Stimulated activated CD4-positive, alpha-beta T cell treated with anti-CD3 and anti-CD28 coated beads, Interleukin-15, amount 100 ng/mL, for 48 hours (primary cell): ENCODE measurements at regions not wholly inside any gene's neighbourhood (a gene's known extent, or its start where the extent isn't known, plus 50 kb on each side); places are given as distances from the start of the nearest gene placed in this dataset.
"Not testable (repeated sequence)": the region's sequence is repeated elsewhere in the genome, so short reads cannot be mapped to it uniquely, and the experiment has no call there.

Experiments
- DNase-seq, 2 donors: peaks; one replicate each; pipeline ENCODE4 v3.0.0-alpha.2; 2020; ENCODE audit warnings: low read depth in 2 of 2

GRCh38 chr11:82216927-82217570, 516.6 kb downstream of the FAM181B start:
- no peak for DNase-seq

DNA sequence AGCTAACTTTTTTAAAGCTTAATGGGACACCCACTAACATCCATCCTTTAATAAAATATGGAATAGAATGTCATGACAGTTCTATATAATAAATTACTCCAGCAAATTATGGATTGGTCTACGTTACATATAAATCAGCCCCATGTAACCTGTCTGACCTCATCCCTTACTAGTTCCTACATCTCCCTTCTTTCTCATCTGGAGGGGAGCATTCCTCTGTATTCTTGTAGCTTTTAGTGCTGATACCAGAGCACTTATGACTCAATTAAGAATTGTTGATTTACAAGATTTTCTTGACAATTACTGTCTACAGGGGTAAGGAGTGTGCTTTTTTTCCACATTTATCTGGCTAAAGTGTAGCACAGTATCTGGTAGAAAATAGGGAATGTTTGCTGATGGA, 523.7 kb downstream of the FAM181B start:
- DNase-seq = no peak

GRCh38 chr11:82195283-82195682, 538.4 kb downstream of the FAM181B start:
- no peak for DNase-seq

GRCh38 chr11:82194521-82194920, 539.1 kb downstream of the FAM181B start:
- no peak for DNase-seq

DNA sequence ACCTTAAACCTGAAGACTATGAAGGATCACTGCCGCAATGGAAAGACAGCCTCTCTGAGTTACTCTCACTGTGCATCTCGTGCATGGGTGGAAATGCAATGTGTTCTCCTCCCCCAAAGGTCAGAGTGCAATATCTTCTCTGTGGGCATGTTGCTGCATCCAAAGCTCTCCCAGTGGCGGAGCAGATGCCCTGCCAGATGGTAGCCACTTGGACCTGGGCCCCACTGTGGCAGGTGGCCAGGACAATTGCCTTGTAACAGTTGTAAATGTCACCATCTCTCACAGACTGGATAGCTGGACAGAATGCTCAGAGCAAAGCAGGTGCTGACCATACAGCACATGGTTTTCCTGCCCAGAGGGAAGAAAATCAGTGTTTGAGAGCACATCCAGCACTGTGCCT, 542.0 kb downstream of the FAM181B start:
- DNase-seq = no peak

DNA sequence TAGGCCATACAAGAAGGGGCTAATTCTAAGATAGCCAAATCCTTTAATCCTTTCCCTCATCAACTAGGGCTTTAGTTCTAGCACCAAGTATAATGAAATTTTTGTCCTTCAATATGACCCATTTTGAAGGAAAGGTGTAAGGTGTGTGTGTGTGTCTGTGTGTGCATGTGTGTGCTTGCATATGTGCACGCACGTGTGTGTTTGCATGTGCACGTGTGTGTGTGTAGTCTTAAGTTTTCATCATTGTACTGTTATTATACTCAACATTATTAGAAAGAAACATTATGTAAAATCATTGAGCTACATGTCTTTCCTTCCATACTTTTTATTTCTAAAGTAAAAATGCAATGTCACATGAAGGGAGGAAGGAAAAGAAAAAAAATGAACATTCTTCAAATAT, 547.7 kb downstream of the FAM181B start:
- no peak for DNase-seq

DNA sequence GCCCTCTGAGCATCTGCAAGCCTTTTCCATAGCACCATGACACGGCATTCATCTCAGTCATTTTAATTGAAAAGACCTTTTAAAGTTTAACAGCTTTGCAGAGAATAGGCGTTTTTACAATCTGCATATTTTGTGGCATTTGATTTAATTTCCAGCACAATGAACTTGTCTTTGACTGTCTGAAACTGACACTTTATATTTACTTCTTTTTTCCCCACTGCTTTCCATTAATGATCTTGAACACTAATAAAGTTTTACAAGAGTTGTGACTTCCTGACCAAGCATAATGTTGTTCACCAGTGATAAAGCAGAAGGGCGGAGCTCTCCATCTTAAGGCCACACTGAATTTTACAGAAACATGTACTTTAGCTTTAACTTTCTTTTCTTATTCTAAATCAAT, 548.7 kb downstream of the FAM181B start:
- no peak for DNase-seq

GRCh38 chr11:82183346-82183745, 550.3 kb downstream of the FAM181B start:
- no peak for DNase-seq

DNA sequence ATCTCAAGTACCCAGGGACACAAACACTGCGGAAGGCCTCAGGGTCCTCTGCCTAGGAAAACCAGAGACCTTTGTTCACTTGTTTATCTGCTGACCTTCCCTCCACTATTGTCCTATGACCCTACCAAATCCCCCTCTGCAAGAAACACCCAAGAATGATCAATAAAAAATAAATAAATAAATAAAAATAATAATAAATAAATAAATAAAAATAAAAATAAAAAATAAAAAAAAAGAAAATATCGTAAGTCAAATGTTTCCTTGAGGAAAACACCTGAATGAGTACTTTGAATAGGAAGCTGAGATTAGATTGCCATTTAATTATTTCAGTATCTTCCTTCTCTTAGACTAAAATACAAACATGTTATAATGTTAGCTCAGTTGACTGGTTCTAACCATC, 551.0 kb downstream of the FAM181B start:
- not testable (repeated sequence) for DNase-seq

DNA sequence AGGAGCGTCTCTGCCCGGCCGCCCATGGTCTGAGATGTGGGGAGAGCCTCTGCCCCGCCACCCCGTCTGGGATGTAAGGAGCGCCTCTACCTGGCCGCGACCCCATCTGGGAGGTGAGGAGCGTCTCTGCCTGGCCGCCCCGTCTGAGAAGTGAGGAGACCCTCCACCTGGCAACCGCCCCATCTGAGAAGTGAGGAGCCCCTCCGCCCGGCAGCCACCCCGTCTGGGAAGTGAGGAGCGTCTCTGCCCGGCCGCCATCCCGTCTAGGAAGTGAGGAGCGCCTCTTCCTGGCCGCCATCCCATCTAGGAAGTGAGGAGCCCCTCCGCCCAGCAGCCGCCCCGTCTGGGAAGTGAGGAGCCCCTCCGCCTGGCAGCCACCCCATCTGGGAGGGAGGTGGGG, 551.9 kb downstream of the FAM181B start:
- DNase-seq = not testable (repeated sequence)

DNA sequence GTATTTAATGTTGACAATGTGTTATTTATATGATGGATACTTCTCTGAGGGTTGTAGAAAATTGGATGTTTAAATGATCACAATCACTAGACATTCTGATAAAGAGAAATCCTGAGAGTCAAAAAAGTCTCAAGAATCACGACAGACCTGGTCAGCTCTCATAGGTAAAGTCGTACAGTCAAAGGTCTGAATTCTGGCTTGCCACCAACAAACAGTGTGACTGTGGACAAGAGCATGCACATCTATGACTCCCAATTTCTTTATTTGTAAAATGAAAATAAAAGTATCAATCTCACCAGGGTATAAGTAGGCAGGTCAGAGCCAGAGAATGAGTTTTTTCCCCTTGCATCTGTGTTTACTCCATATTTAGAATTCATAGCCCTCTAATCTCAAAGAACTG, 556.7 kb downstream of the FAM181B start:
- no peak for DNase-seq

- no peak for DNase-seq
Measured at GRCh38 chr11:82176365-82176764, 557.3 kb downstream of the FAM181B start.

DNA sequence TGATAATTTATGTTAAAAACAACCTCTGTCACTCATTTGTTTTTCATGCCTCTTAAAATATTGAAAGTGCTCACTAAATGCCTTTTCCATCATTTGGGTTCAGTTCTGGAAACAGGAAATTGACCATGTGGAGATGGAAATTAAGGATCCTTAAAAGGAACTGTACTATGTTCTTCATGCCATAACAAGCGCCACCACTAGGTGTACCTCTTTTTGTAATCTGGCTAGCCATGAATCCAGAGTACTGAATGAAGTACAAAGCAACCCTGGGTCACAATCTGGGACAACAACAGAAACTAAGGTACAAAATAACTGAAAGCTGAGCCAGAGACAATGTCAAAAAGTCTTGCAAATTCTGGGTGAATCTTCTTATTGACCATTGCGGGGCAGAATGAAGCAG, 559.1 kb downstream of the FAM181B start:
- DNase-seq = no peak

- DNase-seq = no peak
Measured at GRCh38 chr11:82146789-82147188, 586.9 kb downstream of the FAM181B start.

DNA sequence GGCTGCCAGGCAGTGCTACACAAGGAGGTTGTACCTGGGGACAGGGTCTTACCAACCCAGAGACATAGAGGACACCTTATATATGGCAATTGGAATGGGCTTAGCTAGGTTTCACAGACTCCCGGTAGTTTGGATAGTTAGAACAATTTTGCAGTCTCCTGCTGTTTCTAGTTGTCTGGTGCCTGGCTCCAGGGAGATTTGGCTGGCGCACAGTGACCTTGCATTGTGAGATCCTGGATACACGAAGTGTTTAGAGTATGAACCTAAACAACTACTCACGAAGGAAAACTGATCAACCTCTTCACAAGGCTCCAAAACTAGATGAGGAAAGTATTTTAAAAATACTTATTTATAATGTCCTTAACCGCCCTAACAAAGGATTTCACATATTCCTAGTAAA, 614.7 kb downstream of the FAM181B start:
- no peak for DNase-seq

GRCh38 chr11:82117362-82117761, 616.3 kb downstream of the FAM181B start:
- no peak for DNase-seq

DNA sequence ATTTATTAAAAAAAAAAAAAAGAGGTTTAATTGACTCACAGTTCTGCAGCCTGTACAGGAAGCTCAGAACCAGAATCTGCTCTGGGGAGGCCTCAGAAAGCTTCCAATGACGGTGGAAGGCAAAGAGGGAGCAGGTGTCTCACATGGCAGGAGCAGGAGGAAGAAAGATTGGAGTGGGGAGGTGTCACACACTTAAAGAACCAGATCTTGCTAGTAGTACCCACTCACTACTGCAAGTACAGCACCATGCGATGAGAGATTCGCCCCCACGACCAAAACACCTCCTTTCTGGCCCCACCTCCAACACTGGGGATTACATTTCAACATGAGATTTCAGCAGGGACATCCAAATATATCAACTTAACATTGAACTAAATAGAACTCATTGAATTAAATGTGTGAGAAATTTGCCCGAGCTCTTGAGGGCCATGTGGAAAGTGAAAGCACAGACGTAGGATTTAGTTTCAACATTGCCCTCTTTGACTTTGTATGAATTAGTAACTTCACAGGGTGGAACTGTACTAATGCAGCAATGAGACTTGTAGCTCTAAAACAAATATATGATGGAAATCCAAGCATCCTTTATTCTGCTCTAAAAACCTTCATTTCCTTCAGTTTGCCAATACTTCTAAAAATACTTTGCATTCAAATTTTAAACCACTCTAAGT, 628.2 kb downstream of the FAM181B start:
- DNase-seq = no peak

DNA sequence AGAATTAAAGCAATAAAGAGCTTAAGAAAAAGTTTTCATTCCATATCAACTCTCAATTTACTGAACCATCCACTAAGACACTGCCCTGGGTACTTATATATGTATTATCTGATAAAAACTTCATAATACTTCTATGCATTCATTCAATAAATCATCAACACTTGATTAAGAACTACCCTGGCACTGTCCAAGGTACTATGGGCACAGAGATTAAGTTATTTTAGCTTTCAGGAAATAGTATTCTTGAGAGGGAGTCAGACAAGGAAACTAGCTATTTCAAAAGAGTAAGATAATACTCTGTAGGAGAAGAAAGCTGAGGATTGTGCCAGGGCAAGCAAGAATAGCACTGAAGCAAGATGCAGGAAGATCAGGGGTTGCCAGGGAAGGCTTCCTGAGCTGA, 640.8 kb downstream of the FAM181B start:
- DNase-seq = no peak

DNA sequence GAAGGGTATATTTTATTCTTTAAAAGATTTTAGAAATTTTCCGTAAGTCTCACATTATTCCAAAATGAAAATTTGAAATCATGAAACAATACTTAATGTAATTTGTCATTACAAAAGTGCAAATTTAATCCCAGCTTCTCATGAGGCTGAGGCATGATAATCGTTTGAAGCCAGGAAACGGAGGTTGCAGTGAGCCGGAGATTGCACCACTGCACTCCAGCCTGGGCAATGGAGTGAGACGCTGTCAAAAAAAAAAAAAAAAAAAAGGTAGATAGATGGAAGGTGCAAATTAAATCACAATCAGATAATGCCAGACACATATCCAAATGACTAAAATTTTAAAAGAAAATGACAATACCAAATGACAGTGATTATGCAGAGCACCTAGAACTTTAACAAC, 644.2 kb downstream of the FAM181B start:
- DNase-seq = no peak

GRCh38 chr11:82085493-82085892, 648.2 kb downstream of the FAM181B start:
- no peak for DNase-seq

DNA sequence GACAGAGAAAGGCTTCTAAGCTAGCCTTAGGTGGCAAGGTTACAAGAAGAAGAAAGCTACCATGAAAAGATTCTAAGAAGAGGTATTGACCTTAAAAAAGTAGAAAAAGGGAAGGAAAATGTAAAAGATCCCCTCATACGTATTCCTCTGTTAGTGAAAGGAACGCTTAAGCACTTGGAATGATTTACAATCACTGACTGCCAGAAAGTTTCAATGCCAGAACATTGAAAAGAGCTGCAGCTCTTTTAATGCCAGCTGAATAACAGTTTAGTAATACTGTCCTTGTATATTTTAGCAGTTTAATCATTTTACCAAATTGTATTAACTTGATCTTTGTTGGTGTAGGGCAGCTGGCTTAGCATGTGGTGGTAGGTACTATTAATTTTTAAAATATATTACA, 650.7 kb downstream of the FAM181B start:
- DNase-seq = no peak

DNA sequence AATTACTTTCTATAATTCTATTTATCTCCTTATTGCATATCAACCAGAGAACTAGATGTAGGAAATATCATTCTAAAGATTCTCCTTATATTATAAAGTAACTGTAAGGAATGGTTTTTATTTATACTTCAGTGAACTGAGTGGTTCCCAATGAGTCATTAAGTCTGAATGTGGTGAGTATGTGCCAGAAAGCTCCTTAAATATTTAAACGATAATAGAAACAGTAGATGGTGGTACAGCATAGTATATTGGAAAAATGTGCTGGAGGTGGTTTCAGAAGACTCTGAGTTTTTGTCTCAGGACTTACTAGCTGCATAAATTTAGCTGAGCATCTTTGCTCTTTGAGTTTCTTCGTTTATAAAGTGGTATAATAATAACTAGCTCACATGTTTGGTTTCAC, 653.5 kb downstream of the FAM181B start:
- DNase-seq = no peak

DNA sequence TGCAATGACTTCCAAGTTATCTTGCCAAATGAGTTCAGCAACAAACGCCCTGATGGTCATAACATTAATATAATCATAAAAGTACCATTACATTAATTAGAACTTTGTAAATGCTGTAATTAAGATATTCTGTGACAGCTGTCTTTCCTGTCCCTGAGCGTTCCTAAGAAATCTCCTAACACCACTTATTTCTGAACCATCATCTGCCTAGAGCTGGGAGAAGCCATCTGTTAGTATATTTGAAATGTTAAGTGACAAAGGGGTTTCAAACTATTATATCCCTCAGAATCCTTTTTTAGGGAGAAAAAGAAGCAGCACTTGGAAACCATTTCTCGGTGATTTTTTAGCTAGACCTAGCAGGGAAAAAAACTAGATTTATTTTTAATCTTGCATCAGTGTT, 657.5 kb downstream of the FAM181B start:
- DNase-seq = no peak

- no peak for DNase-seq
Measured at GRCh38 chr11:82059505-82059904, 674.2 kb downstream of the FAM181B start.
